Right kidney (tissue), 1 donor: ENCODE measurements at regions not wholly inside any gene's neighbourhood (a gene's known extent, or its start where the extent isn't known, plus 50 kb on each side); places are given as distances from the start of the nearest gene placed in this dataset.
A peak's percentile ranks its signal among the peaks of the same experiment; 100 is the strongest.

Source experiments
- DNase-seq: peaks from one replicate; pipeline ENCODE4 v3.0.0-alpha.2; 2016

- no peak for DNase-seq
Observed at GRCh38 chr13:76438050-76438449, 448.2 kb downstream of the KCTD12 start.

DNA sequence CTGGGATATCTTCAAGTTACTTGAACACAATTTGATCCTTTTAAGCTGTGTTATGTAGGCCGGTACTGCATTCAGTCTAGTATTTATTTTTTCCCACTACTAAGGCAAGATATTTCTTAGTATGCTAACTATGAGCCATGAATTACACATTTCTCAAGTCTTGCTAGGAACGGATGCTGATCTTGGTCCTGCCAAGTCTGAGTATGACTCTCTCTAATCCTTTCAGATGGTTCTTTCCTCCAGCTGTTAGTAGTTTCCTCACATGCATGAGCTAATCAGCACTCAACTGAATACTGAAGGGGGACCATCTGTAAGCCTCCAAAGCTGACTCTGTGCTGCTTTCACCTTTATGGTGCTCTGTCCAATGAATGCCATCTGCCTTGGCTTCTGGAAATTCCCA is 460.3 kb downstream of the KCTD12 start:
- no peak for DNase-seq

DNA sequence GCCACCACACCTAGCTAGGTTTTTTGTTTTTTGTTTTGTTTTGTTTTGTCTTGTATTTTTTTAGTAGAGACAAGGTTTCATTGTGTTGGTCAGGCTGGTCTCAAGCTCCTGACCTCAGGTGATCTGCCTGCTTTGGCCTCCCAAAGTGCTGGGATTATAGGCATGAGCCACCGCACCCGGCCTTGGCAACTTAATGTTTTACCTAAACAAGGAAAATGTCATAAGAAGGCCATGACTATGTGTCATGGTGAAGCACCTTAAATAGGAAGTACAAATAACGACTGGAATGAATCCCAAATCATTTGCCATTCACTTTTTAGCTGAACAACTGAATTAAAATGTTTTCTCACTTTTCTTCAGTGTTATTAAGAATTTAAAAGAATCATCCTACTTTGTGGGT is 465.2 kb downstream of the KCTD12 start:
- DNase-seq: no peak

- DNase-seq: peak; percentile 12
Observed at GRCh38 chr13:76418404-76418803, 467.8 kb downstream of the KCTD12 start.

GRCh38 chr13:76414320-76414719 is 471.9 kb downstream of the KCTD12 start:
- DNase-seq: no peak

- no peak for DNase-seq
Observed at GRCh38 chr13:76406243-76406642, 480.0 kb downstream of the KCTD12 start.

DNA sequence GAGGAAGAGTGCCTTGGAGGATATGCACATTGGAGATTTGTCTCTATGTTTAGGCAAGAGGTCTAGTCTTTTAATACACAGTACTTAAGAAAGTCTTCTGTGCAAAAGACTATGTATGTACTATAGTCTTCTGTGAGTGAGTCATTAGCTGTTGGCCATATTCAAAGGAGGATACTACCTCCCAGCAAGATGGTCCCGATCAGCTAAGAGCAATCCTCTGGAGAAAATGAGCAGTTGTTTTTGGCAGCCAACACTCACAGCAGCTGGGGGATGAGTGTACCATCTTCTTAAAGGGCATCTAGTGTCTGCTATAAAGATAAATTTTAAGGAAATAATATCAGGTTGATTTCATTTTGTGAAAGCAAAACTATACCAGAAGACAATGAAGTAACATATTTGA is 487.8 kb downstream of the KCTD12 start:
- no peak for DNase-seq

GRCh38 chr13:76397413-76397812 is 488.8 kb downstream of the KCTD12 start:
- DNase-seq: no peak

DNA sequence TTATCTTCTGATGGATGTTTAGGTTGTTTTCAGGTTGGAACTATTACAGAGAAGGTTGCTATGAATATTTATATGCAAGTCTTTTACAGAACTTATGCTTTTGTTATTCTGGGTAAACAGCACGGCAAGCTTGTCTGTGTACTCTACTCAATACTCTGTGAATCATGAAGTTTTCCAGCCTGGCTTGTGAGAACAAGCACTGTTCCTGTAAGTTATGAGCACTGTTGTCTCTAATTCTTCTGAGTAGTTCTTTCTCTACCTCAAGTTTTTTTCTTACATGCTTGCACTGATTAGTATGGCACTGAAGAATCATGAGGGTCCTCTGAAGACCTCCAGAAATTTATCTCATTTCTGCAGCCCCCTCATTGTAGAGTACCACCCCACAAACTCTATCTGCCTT is 496.9 kb downstream of the KCTD12 start:
- no peak for DNase-seq

DNA sequence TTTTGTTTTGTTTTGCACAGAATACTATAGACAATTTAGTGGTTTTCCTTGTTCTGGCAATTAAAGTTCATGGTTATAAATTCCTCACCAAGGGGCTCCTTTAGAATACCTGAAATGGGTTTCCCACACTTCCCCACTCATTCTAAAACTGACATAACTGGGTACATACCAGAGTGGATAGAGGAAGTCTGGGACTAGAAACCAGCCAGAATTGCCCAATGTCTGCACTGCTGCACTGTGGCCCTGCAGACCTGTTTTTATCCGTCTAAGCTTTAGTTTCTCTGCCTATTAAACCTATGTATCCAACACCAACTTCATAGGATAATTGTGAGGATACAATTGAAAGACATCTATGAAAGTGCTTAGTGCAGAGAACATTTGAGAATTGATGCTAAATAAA is 498.6 kb downstream of the KCTD12 start:
- no peak for DNase-seq

DNA sequence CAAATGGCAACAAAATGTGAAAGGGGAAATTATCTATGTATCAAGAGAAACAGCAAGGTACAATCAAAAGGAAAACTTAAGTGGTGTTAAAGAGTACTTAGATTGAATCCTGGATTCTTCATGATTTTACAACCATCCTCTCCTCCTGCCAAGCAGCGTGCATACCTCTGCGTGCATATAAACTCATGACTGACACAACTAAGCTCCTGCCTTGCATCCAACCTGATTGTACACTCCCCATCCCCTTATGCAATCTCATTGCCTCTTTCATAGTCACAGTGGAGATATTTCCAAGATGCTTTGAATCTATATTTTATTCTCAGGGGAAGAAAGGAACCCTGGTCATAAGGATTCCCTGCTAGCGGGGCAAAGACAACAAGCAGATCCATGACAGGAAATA is 499.9 kb downstream of the KCTD12 start:
- no peak for DNase-seq

DNA sequence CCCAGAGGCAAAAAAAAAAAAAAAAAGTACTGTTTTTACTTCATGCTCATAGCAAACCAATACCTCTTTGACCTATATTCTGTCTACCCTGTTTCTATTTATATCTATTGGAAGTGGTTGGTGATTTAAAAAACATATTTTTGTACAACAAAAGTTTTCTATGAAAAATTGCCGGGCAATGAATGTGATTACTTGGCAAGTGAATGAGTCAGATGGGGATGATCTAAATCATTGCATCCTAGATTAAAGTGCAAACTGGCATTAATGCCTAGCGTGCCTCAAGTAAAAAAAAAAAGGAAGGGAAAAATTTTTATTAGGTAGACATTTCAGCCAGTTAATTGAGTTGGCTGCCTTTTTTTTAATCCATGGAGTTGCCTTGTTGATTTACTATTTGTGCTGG is 500.6 kb downstream of the KCTD12 start:
- DNase-seq: no peak

DNA sequence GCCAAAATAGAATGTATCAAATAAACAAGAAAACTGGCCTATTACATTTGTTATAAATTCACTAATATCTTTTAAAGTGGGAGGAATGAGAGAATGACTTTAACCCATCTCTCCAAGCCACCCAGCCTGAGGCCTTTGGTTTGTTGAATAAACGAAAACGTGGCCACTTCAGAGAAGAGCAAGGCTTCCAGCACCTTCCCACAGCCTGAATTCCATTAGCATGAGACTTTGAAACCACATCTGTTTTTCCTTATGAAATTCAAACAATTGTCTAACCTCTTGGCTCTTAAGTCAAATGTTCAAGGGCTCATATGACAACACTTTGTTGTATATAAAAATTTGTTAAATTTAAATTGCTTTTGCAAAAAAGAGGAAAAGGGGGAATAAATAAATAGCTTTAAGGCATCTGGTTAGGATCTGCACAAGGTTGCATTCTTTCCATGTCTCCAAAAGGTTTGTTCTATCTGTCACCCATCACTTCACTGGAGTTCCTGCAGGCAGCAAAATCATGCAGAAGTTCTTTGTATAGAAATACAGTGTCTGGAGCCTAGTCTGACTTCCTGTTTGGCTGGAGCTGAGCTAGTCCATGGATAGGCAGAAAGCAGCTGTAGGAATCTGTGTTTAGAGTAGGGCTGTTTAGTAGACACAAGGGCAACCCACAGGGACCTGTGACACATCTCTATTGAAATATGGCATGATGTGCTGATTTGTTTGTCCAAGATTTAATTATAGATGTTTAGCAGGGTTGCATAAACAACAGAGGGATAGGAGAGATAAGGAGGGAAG is 502.3 kb downstream of the KCTD12 start:
- no peak for DNase-seq

GRCh38 chr13:76380446-76381065 is 505.6 kb downstream of the KCTD12 start:
- DNase-seq: no peak

GRCh38 chr13:76379341-76380105 is 506.7 kb downstream of the KCTD12 start:
- DNase-seq: no peak

DNA sequence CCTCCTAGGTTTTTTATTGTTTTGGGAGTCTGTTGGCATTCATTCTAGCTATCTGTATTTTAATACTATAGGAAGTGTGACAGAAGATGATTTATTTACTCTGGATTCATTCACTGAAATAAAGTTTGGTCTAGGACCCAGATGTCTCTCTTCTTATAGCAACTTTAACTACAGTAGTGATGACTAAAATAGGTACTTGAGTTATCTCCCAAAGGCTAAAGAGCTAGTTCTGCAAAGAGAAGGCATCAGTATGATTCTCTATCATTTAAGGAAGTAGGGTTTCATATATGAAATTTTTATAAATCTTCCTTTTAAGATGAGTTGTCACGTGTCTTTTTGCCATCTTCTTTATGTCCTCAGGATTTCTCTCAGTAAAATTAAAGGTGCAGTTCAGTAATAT is 507.4 kb downstream of the KCTD12 start:
- no peak for DNase-seq

GRCh38 chr13:76363682-76364289 is 522.4 kb downstream of the KCTD12 start:
- no peak for DNase-seq

- no peak for DNase-seq
Observed at GRCh38 chr13:76361868-76362267, 524.3 kb downstream of the KCTD12 start.

- DNase-seq: no peak
Observed at GRCh38 chr13:76351541-76352229, 534.5 kb downstream of the KCTD12 start.

DNA sequence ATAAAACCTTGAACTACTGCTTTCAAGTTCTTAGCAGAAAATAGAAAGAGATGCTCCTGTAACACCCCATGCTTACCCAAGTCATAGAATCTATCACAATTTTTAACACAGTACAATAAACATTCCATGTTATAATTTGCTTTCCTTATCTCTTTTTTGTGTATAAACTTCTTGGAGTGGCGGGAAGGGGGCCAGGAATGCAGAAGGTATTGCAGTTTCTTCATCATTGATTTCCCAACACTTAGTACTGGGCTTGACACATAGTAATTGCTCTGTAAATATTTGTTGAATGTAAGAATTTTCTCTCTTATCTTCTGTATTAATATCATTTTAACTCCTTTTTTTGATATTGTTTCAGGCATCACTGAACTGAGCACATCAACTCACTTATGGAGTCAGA is 535.8 kb downstream of the KCTD12 start:
- no peak for DNase-seq

GRCh38 chr13:76349700-76350099 is 536.5 kb downstream of the KCTD12 start:
- no peak for DNase-seq

GRCh38 chr13:76339649-76340048 is 546.6 kb downstream of the KCTD12 start:
- DNase-seq: no peak
